ENCODE measurements at regions not wholly inside any gene's neighbourhood (a gene's known extent, or its start where the extent isn't known, plus 50 kb on each side); places are given as distances from the start of the nearest gene placed in this dataset.

GRCh38 chr9:17004500-17004899 is 130.3 kb upstream of the CNTLN start:
- no peak overlapping the region for H2BK120ac ChIP-seq (ENCODE audit: low read depth, low read length)
- no peaks in the 10 kb centered on the region for H3K36me3 ChIP-seq (ENCODE audit: control insufficient read depth, insufficient read depth, low read length)
- no peak overlapping the region for H3K23ac ChIP-seq (ENCODE audit: low read length)
- H3K9ac ChIP-seq (ENCODE audit: low read length), result no peak overlapping the region
- no peak overlapping the region for H3K4me2 ChIP-seq (ENCODE audit: low read length)
- H2BK15ac ChIP-seq (replicated peaks; ENCODE audit: low read depth), result no peak overlapping the region
- no peak overlapping the region for H4K5ac ChIP-seq (ENCODE audit: low read length)
- no peaks in the 10 kb centered on the region for H3K4me1 ChIP-seq (ENCODE audit: control insufficient read depth, low read depth, low read length)
- no peak overlapping the region for H3K4ac ChIP-seq (ENCODE audit: low read depth, low read length)
- H3K79me2 ChIP-seq (ENCODE audit: control insufficient read depth, insufficient read depth, low read length), result no peaks in the 10 kb centered on the region
- DNase-seq, result peak; percentile 35
- no peak overlapping the region for H4K8ac ChIP-seq (ENCODE audit: low read depth, low read length)
- H3K27me3 ChIP-seq (ENCODE audit: insufficient read depth, low read length, poor library complexity), result peaks cover 3% of the 10 kb centered on the region
- no peak overlapping the region for H3K27ac ChIP-seq (ENCODE audit: low read depth, low read length)
- H2AK5ac ChIP-seq (ENCODE audit: low read length), result no peak overlapping the region
- no peak overlapping the region for H3K18ac ChIP-seq (ENCODE audit: low read length)
- WGBS (ENCODE audit: extremely low coverage, insufficient coverage, low lambda C conversion rate), result no CpG with 5 or more reads among the region's 5 CpGs
- no peak overlapping the region for H3K56ac ChIP-seq (ENCODE audit: low read length)
- H3K79me1 ChIP-seq (ENCODE audit: low read length), result no peaks in the 10 kb centered on the region
- no peak overlapping the region for H2BK5ac ChIP-seq (ENCODE audit: low read length)
- no peak overlapping the region for H3K4me3 ChIP-seq (ENCODE audit: low read length)

- H3K9ac ChIP-seq (ENCODE audit: low read length), result no peak overlapping the region
- H2BK15ac ChIP-seq (replicated peaks; ENCODE audit: low read depth), result no peak overlapping the region
- WGBS (ENCODE audit: extremely low coverage, insufficient coverage, low lambda C conversion rate), result no CpG with 5 or more reads among the region's 1 CpG
- no peak overlapping the region for H3K56ac ChIP-seq (ENCODE audit: low read length)
- no peak overlapping the region for H3K27ac ChIP-seq (ENCODE audit: low read depth, low read length)
- H3K79me1 ChIP-seq (ENCODE audit: low read length), result no peaks in the 10 kb centered on the region
- H3K79me2 ChIP-seq (ENCODE audit: control insufficient read depth, insufficient read depth, low read length), result no peaks in the 10 kb centered on the region
- peaks cover 3% of the 10 kb centered on the region for H3K27me3 ChIP-seq (ENCODE audit: insufficient read depth, low read length, poor library complexity)
- H3K36me3 ChIP-seq (ENCODE audit: control insufficient read depth, insufficient read depth, low read length), result no peaks in the 10 kb centered on the region
- no peak overlapping the region for H2BK120ac ChIP-seq (ENCODE audit: low read depth, low read length)
- no peak overlapping the region for H3K4ac ChIP-seq (ENCODE audit: low read depth, low read length)
- H3K18ac ChIP-seq (ENCODE audit: low read length), result no peak overlapping the region
- no peak overlapping the region for H3K23ac ChIP-seq (ENCODE audit: low read length)
- H2BK5ac ChIP-seq (ENCODE audit: low read length), result no peak overlapping the region
- H2AK5ac ChIP-seq (ENCODE audit: low read length), result no peak overlapping the region
- no peak overlapping the region for H4K5ac ChIP-seq (ENCODE audit: low read length)
- no peak overlapping the region for H4K8ac ChIP-seq (ENCODE audit: low read depth, low read length)
- no peak for DNase-seq
- H3K4me3 ChIP-seq (ENCODE audit: low read length), result no peak overlapping the region
- H3K4me2 ChIP-seq (ENCODE audit: low read length), result no peak overlapping the region
- no peaks in the 10 kb centered on the region for H3K4me1 ChIP-seq (ENCODE audit: control insufficient read depth, low read depth, low read length)
Observed at GRCh38 chr9:17003576-17004240, 131.1 kb upstream of the CNTLN start.

- Histone ChIP-seq H3K36me3 (ENCODE audit: control insufficient read depth, insufficient read depth, low read length) (no peaks in the 10 kb centered on the region), H3K9ac (ENCODE audit: low read length) (no peak overlapping the region), H3K4ac (ENCODE audit: low read depth, low read length) (no peak overlapping the region), H4K5ac (ENCODE audit: low read length) (no peak overlapping the region), H4K8ac (ENCODE audit: low read depth, low read length) (no peak overlapping the region), H3K56ac (ENCODE audit: low read length) (no peak overlapping the region), H3K23ac (ENCODE audit: low read length) (no peak overlapping the region), H3K27ac (ENCODE audit: low read depth, low read length) (no peak overlapping the region), H2BK15ac (replicated peaks; ENCODE audit: low read depth) (no peak overlapping the region), H3K4me2 (ENCODE audit: low read length) (no peak overlapping the region), H3K18ac (ENCODE audit: low read length) (no peak overlapping the region), H2BK120ac (ENCODE audit: low read depth, low read length) (no peak overlapping the region), H2AK5ac (ENCODE audit: low read length) (no peak overlapping the region), H3K4me1 (ENCODE audit: control insufficient read depth, low read depth, low read length) (no peaks in the 10 kb centered on the region), H3K79me2 (ENCODE audit: control insufficient read depth, insufficient read depth, low read length) (no peaks in the 10 kb centered on the region), H3K79me1 (ENCODE audit: low read length) (no peaks in the 10 kb centered on the region), H2BK5ac (ENCODE audit: low read length) (no peak overlapping the region), H3K27me3 (ENCODE audit: insufficient read depth, low read length, poor library complexity) (no peaks in the 10 kb centered on the region), H3K4me3 (ENCODE audit: low read length) (no peak overlapping the region)
- DNase-seq, result no peak
- WGBS (ENCODE audit: extremely low coverage, insufficient coverage, low lambda C conversion rate), result no CpG with 5 or more reads among the region's 2 CpGs
Observed at GRCh38 chr9:16996901-16997491, 126.5 kb upstream of the BNC2 start.

GRCh38 chr9:16992138-16992537 is 121.7 kb upstream of the BNC2 start:
- Histone ChIP-seq H2BK5ac (ENCODE audit: low read length) (no peak overlapping the region), H4K5ac (ENCODE audit: low read length) (no peak overlapping the region), H2BK120ac (ENCODE audit: low read depth, low read length) (no peak overlapping the region), H3K4me3 (ENCODE audit: low read length) (no peak overlapping the region), H3K23ac (ENCODE audit: low read length) (no peak overlapping the region), H3K79me1 (ENCODE audit: low read length) (no peaks in the 10 kb centered on the region), H3K4me2 (ENCODE audit: low read length) (no peak overlapping the region), H3K79me2 (ENCODE audit: control insufficient read depth, insufficient read depth, low read length) (no peaks in the 10 kb centered on the region), H2BK15ac (replicated peaks; ENCODE audit: low read depth) (no peak overlapping the region), H3K27ac (ENCODE audit: low read depth, low read length) (no peak overlapping the region), H3K56ac (ENCODE audit: low read length) (no peak overlapping the region), H2AK5ac (ENCODE audit: low read length) (no peak overlapping the region), H3K9ac (ENCODE audit: low read length) (no peak overlapping the region), H3K18ac (ENCODE audit: low read length) (no peak overlapping the region), H3K27me3 (ENCODE audit: insufficient read depth, low read length, poor library complexity) (no peaks in the 10 kb centered on the region), H3K36me3 (ENCODE audit: control insufficient read depth, insufficient read depth, low read length) (no peaks in the 10 kb centered on the region), H3K4me1 (ENCODE audit: control insufficient read depth, low read depth, low read length) (no peaks in the 10 kb centered on the region), H4K8ac (ENCODE audit: low read depth, low read length) (no peak overlapping the region), H3K4ac (ENCODE audit: low read depth, low read length) (no peak overlapping the region)
- no peak for DNase-seq
- no CpG with 5 or more reads among the region's 2 CpGs for WGBS (ENCODE audit: extremely low coverage, insufficient coverage, low lambda C conversion rate)

GRCh38 chr9:16987026-16987425 is 116.6 kb upstream of the BNC2 start:
- H3K18ac ChIP-seq (ENCODE audit: low read length), result no peak overlapping the region
- H3K36me3 ChIP-seq (ENCODE audit: control insufficient read depth, insufficient read depth, low read length), result no peaks in the 10 kb centered on the region
- no peak for DNase-seq
- H4K5ac ChIP-seq (ENCODE audit: low read length), result no peak overlapping the region
- no CpG with 5 or more reads among the region's 2 CpGs for WGBS (ENCODE audit: extremely low coverage, insufficient coverage, low lambda C conversion rate)
- no peaks in the 10 kb centered on the region for H3K79me2 ChIP-seq (ENCODE audit: control insufficient read depth, insufficient read depth, low read length)
- H3K23ac ChIP-seq (ENCODE audit: low read length), result no peak overlapping the region
- H2AK5ac ChIP-seq (ENCODE audit: low read length), result no peak overlapping the region
- H3K4me3 ChIP-seq (ENCODE audit: low read length), result no peak overlapping the region
- no peaks in the 10 kb centered on the region for H3K79me1 ChIP-seq (ENCODE audit: low read length)
- no peak overlapping the region for H2BK5ac ChIP-seq (ENCODE audit: low read length)
- H4K8ac ChIP-seq (ENCODE audit: low read depth, low read length), result no peak overlapping the region
- no peaks in the 10 kb centered on the region for H3K27me3 ChIP-seq (ENCODE audit: insufficient read depth, low read length, poor library complexity)
- H3K4me2 ChIP-seq (ENCODE audit: low read length), result no peak overlapping the region
- no peak overlapping the region for H3K56ac ChIP-seq (ENCODE audit: low read length)
- no peak overlapping the region for H2BK120ac ChIP-seq (ENCODE audit: low read depth, low read length)
- H3K4ac ChIP-seq (ENCODE audit: low read depth, low read length), result no peak overlapping the region
- H2BK15ac ChIP-seq (replicated peaks; ENCODE audit: low read depth), result no peak overlapping the region
- H3K9ac ChIP-seq (ENCODE audit: low read length), result no peak overlapping the region
- no peaks in the 10 kb centered on the region for H3K4me1 ChIP-seq (ENCODE audit: control insufficient read depth, low read depth, low read length)
- no peak overlapping the region for H3K27ac ChIP-seq (ENCODE audit: low read depth, low read length)

- WGBS (ENCODE audit: extremely low coverage, insufficient coverage, low lambda C conversion rate), result no CpG with 5 or more reads among the region's 4 CpGs
- Histone ChIP-seq H3K27ac (ENCODE audit: low read depth, low read length) (no peak overlapping the region), H3K4me1 (ENCODE audit: control insufficient read depth, low read depth, low read length) (no peaks in the 10 kb centered on the region), H3K79me2 (ENCODE audit: control insufficient read depth, insufficient read depth, low read length) (no peaks in the 10 kb centered on the region), H3K79me1 (ENCODE audit: low read length) (no peaks in the 10 kb centered on the region), H2BK15ac (replicated peaks; ENCODE audit: low read depth) (no peak overlapping the region), H3K23ac (ENCODE audit: low read length) (no peak overlapping the region), H3K18ac (ENCODE audit: low read length) (no peak overlapping the region), H2BK5ac (ENCODE audit: low read length) (no peak overlapping the region), H3K4ac (ENCODE audit: low read depth, low read length) (no peak overlapping the region), H3K56ac (ENCODE audit: low read length) (no peak overlapping the region), H3K36me3 (ENCODE audit: control insufficient read depth, insufficient read depth, low read length) (no peaks in the 10 kb centered on the region), H3K9ac (ENCODE audit: low read length) (no peak overlapping the region), H3K4me3 (ENCODE audit: low read length) (no peak overlapping the region), H2AK5ac (ENCODE audit: low read length) (no peak overlapping the region), H4K5ac (ENCODE audit: low read length) (no peak overlapping the region), H4K8ac (ENCODE audit: low read depth, low read length) (no peak overlapping the region), H3K4me2 (ENCODE audit: low read length) (no peak overlapping the region), H2BK120ac (ENCODE audit: low read depth, low read length) (no peak overlapping the region), H3K27me3 (ENCODE audit: insufficient read depth, low read length, poor library complexity) (no peaks in the 10 kb centered on the region)
- no peak for DNase-seq
Observed at GRCh38 chr9:16986556-16986955, 116.1 kb upstream of the BNC2 start.
